WTC11 (cell line): ENCODE measurements at regions not wholly inside any gene's neighbourhood (a gene's known extent, or its start where the extent isn't known, plus 50 kb on each side); places are given as distances from the start of the nearest gene placed in this dataset.
"Not testable (repeated sequence)": the region's sequence is repeated elsewhere in the genome, so short reads cannot be mapped to it uniquely, and the experiment has no call there.

Experiments used
- ATAC-seq: fragments of 200-7000 bp; cut with Tn5 transposase; 2 replicates; pipeline ENCODE4 v1.10.0; 2021; ENCODE audit warnings: mild to moderate bottlenecking, moderate library complexity
- CTCF ChIA-PET: fragments of 300-600 bp; sonication (Branson Sonifier 250); formaldehyde crosslinking; loops from one replicate; lab custom pipeline; 2021; ENCODE audit warnings: antibody characterized with exemption; lab: Charles Lee
- POLR2A ChIA-PET: fragments of 350-600 bp; sonication (Branson Sonifier 250); formaldehyde crosslinking; loops from one replicate; lab custom pipeline; 2021; ENCODE audit warnings: antibody characterized with exemption; lab: Charles Lee
- DNase-seq: peaks from one replicate; pipeline ENCODE4 v3.0.0; 2021; ENCODE audit warnings: low spot score
- H3K27ac Mint-ChIP-seq: 2 replicates; pipeline ENCODE4 v1.8.0; 2021; ENCODE audit warnings: mixed read lengths
- H3K27me3 Mint-ChIP-seq: 2 replicates; pipeline ENCODE4 v1.8.0; 2021; ENCODE audit warnings: low read depth, mild to moderate bottlenecking, moderate library complexity, mixed read lengths
- H3K36me3 Mint-ChIP-seq: 2 replicates; pipeline ENCODE4 v1.8.0; 2021; ENCODE audit warnings: mixed read lengths
- H3K4me1 Mint-ChIP-seq: 2 replicates; pipeline ENCODE4 v1.8.0; 2022; ENCODE audit warnings: mixed read lengths
- H3K4me3 Mint-ChIP-seq: 2 replicates; pipeline ENCODE4 v1.8.0; 2021; ENCODE audit warnings: mild to moderate bottlenecking, moderate library complexity, mixed read lengths
- H3K9me3 Mint-ChIP-seq: 2 replicates; pipeline ENCODE4 v1.8.0; 2021; ENCODE audit warnings: mixed read lengths
- AFF4 ChIP-seq: sonication (generic); formaldehyde crosslinking; IDR thresholded peaks from 2 replicates; pipeline ENCODE4 v1.8.1; 2023; ENCODE audit warnings: mild to moderate bottlenecking, missing genetic modification reagents, borderline replicate concordance
- ARID4B ChIP-seq: sonication (generic); formaldehyde crosslinking; IDR thresholded peaks from 2 replicates; pipeline ENCODE4 v1.8.0; 2023; ENCODE audit warnings: missing genetic modification reagents, mild to moderate bottlenecking, borderline replicate concordance
- ATF2 ChIP-seq: sonication (generic); formaldehyde crosslinking; IDR thresholded peaks from 2 replicates; pipeline ENCODE4 v1.8.1; 2022; ENCODE audit warnings: low read depth, missing genetic modification reagents, borderline replicate concordance
- EMX1 ChIP-seq: fragments of 250-450 bp; sonication (Bioruptor Pico); IDR thresholded peaks from 2 replicates; pipeline ENCODE4 v1.8.0; 2021; ENCODE audit warnings: mild to moderate bottlenecking
- FOXK1 ChIP-seq: sonication (generic); formaldehyde crosslinking; IDR thresholded peaks from 2 replicates; pipeline ENCODE4 v1.8.0; 2022; ENCODE audit warnings: mild to moderate bottlenecking, moderate library complexity, missing genetic modification reagents
- FOXP1 ChIP-seq: sonication (generic); formaldehyde crosslinking; IDR thresholded peaks from 2 replicates; pipeline ENCODE4 v1.8.0; 2022; ENCODE audit warnings: missing genetic modification reagents, mild to moderate bottlenecking, moderate library complexity, borderline replicate concordance
- GTF2I ChIP-seq: fragments of 250-450 bp; sonication (Bioruptor Pico); conservative IDR thresholded peaks from 2 replicates; pipeline ENCODE4 v1.4.0; 2021; ENCODE audit warnings: mild to moderate bottlenecking
- HMGXB4 ChIP-seq: sonication (generic); formaldehyde crosslinking; IDR thresholded peaks from 2 replicates; pipeline ENCODE4 v1.8.1; 2023; ENCODE audit warnings: mild to moderate bottlenecking, moderate library complexity, missing genetic modification reagents
- KAT7 ChIP-seq: sonication (generic); formaldehyde crosslinking; IDR thresholded peaks from 2 replicates; pipeline ENCODE4 v1.8.1; 2023; ENCODE audit warnings: missing genetic modification reagents, mild to moderate bottlenecking, borderline replicate concordance
- MXD4 ChIP-seq: fragments of 250-450 bp; sonication (Bioruptor Pico); IDR thresholded peaks from 2 replicates; pipeline ENCODE4 v1.8.0; 2021; ENCODE audit warnings: mild to moderate bottlenecking, moderate library complexity, borderline replicate concordance
- NFATC4 ChIP-seq: fragments of 250-450 bp; sonication (Bioruptor Pico); IDR thresholded peaks from 2 replicates; pipeline ENCODE4 v1.9.0; 2021; ENCODE audit warnings: mild to moderate bottlenecking
- OVOL2 ChIP-seq: fragments of 250-450 bp; sonication (Bioruptor Pico); IDR thresholded peaks from 2 replicates; pipeline ENCODE4 v1.9.0; 2021; ENCODE audit warnings: mild to moderate bottlenecking, borderline replicate concordance
- PREB ChIP-seq: sonication (generic); formaldehyde crosslinking; IDR thresholded peaks from 2 replicates; pipeline ENCODE4 v1.8.1; 2022; ENCODE audit warnings: mild to moderate bottlenecking, missing genetic modification reagents, moderate library complexity, borderline replicate concordance
- RORB ChIP-seq: fragments of 250-450 bp; sonication (Bioruptor Pico); IDR thresholded peaks from 2 replicates; pipeline ENCODE4 v1.9.0; 2021; ENCODE audit warnings: mild to moderate bottlenecking
- SMAD4 ChIP-seq: sonication (generic); formaldehyde crosslinking; IDR thresholded peaks from 2 replicates; pipeline ENCODE4 v1.8.0; 2022; ENCODE audit warnings: mild to moderate bottlenecking, missing genetic modification reagents
- TP53 ChIP-seq: sonication (generic); formaldehyde crosslinking; IDR thresholded peaks from 2 replicates; pipeline ENCODE4 v1.8.1; 2023; ENCODE audit warnings: mild to moderate bottlenecking, missing genetic modification reagents
- ZNF232 ChIP-seq: sonication (generic); formaldehyde crosslinking; IDR thresholded peaks from 2 replicates; pipeline ENCODE4 v1.8.0; 2022; ENCODE audit warnings: mild to moderate bottlenecking, missing genetic modification reagents
- TF ChIP-seq, protein P1 (sequence below): fragments of 250-450 bp; sonication (Bioruptor Pico); IDR thresholded peaks from 2 replicates; pipeline ENCODE4 v1.9.0; 2021; ENCODE audit warnings: mild to moderate bottlenecking

DNA sequence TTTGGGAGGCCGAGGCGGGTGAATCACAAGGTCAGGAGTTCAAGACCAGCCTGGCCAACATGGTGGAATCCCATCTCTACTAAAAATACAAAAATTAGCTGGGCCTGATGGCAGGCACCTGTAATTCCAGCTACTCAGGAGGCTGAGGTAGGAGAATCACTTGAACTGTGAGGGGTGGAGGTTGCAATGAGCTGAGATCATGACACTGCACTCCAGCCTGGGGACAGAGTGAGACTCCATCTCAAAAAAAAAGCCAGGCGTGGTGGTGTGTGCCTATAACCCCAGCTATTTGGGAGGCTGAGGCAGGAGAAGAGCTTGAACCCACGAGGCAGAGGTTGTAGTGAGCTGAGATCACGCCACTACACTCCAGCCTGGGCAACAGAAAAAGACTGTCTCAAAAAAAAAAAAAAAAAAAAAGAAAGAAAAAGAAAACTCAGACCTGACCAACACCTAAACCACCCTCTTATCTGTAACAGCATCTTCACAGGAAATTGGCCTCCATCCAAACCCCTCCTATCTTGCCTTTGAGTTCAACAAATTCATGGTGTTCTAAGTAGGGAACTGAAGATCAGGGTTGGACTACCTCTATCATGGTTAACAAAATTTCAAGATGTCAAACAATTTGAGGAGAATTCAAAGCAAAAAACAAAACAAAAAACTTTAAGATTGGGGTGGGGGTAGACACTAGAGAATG lies 357.2 kb upstream of the C11orf87 start:
- H3K9me3 Mint-ChIP-seq, POLR2A ChIA-PET, H3K27ac Mint-ChIP-seq, ATAC-seq, H3K27me3 Mint-ChIP-seq, DNase-seq, H3K4me3 Mint-ChIP-seq, H3K36me3 Mint-ChIP-seq, H3K4me1 Mint-ChIP-seq: not testable (repeated sequence)
- CTCF ChIA-PET, result interaction anchor here (0.7 to 1.1 kb wide), 2 partner anchors 38 to 42 kb away, joined by 3 read pairs; no protein-coding TSS in a partner anchor

- Mint-ChIP-seq H3K27me3 (0 out of 2 replicates have a peak, but pooled peaks cover 3% of the 10 kb centered on the region), H3K27ac (no peak overlapping the region), H3K4me3 (no peak overlapping the region), H3K4me1 (no peaks in the 10 kb centered on the region), H3K9me3 (peaks cover 20% of the 10 kb centered on the region), H3K36me3 (peaks cover 9% of the 10 kb centered on the region; the same call in 1 of the 2 replicates)
- ChIA-PET CTCF (no interaction called here), POLR2A (no interaction called here)
- ATAC-seq, result no peak
- DNase-seq, result no peak
- TF ChIP-seq HMGXB4 (CRISPR knock-in tag), result no peak
- TF ChIP-seq RORB, result no peak
- TF ChIP-seq TP53 (CRISPR knock-in tag), result no peak
- no peak for TF ChIP-seq ARID4B (CRISPR knock-in tag)
- TF ChIP-seq SMAD4 (CRISPR knock-in tag), result no peak
- no peak for TF ChIP-seq FOXP1 (CRISPR knock-in tag)
- no peak for TF ChIP-seq AFF4
- TF ChIP-seq ATF2 (CRISPR knock-in tag), result no peak
- TF ChIP-seq MXD4 (CRISPR knock-in tag), result no peak
- no peak for TF ChIP-seq NFATC4 (CRISPR knock-in tag)
- TF ChIP-seq PREB (CRISPR knock-in tag), result no peak
- TF ChIP-seq KAT7 (CRISPR knock-in tag), result no peak
- TF ChIP-seq, protein P1, sequence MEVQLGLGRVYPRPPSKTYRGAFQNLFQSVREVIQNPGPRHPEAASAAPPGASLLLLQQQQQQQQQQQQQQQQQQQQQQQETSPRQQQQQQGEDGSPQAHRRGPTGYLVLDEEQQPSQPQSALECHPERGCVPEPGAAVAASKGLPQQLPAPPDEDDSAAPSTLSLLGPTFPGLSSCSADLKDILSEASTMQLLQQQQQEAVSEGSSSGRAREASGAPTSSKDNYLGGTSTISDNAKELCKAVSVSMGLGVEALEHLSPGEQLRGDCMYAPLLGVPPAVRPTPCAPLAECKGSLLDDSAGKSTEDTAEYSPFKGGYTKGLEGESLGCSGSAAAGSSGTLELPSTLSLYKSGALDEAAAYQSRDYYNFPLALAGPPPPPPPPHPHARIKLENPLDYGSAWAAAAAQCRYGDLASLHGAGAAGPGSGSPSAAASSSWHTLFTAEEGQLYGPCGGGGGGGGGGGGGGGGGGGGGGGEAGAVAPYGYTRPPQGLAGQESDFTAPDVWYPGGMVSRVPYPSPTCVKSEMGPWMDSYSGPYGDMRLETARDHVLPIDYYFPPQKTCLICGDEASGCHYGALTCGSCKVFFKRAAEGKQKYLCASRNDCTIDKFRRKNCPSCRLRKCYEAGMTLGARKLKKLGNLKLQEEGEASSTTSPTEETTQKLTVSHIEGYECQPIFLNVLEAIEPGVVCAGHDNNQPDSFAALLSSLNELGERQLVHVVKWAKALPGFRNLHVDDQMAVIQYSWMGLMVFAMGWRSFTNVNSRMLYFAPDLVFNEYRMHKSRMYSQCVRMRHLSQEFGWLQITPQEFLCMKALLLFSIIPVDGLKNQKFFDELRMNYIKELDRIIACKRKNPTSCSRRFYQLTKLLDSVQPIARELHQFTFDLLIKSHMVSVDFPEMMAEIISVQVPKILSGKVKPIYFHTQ (CRISPR knock-in tag), result no peak
- no peak for TF ChIP-seq OVOL2 (CRISPR knock-in tag)
- TF ChIP-seq GTF2I, result no peak
- no peak for TF ChIP-seq EMX1 (CRISPR knock-in tag)
- no peak for TF ChIP-seq FOXK1 (CRISPR knock-in tag)
- TF ChIP-seq ZNF232 (CRISPR knock-in tag), result no peak
Measured at GRCh38 chr11:109071262-109071661, 350.7 kb upstream of the C11orf87 start.
